Smooth muscle cell (in vitro differentiated cells): ENCODE measurements at regions not wholly inside any gene's neighbourhood (a gene's known extent, or its start where the extent isn't known, plus 50 kb on each side); places are given as distances from the start of the nearest gene placed in this dataset.

Experiments used
- DNase-seq: peaks from one replicate; lab custom pipeline; 2025; ENCODE audit not compliant: unreplicated experiment; lab: John Stamatoyannopoulos, UW
- H2AFZ ChIP-seq: fragments of 200-600 bp; sonication (generic); 2 replicates; pipeline ENCODE4 v1.6.0; 2016; ENCODE audit warnings: antibody characterized with exemption, low read depth, mild to moderate bottlenecking
- H3F3A ChIP-seq: fragments of 200-600 bp; sonication (generic); 2 replicates; pipeline ENCODE4 v1.6.0; 2017; ENCODE audit warnings: antibody characterized with exemption, low read depth
- H3K27ac ChIP-seq: fragments of 200-600 bp; sonication (generic); 2 replicates; pipeline ENCODE4 v1.5.1; 2016; ENCODE audit warnings: low read depth, mild to moderate bottlenecking
- H3K27me3 ChIP-seq: fragments of 200-600 bp; sonication (generic); 2 replicates; pipeline ENCODE4 v1.6.1; 2016; ENCODE audit warnings: low read depth, mild to moderate bottlenecking
- H3K36me3 ChIP-seq: fragments of 200-600 bp; sonication (generic); 2 replicates; pipeline ENCODE4 v1.5.1; 2016; ENCODE audit warnings: low read depth
- H3K4me1 ChIP-seq: fragments of 200-600 bp; sonication (generic); 2 replicates; pipeline ENCODE4 v1.5.1; 2016; ENCODE audit warnings: low read depth
- H3K4me2 ChIP-seq: fragments of 200-600 bp; sonication (generic); 2 replicates; pipeline ENCODE4 v1.6.0; 2016; ENCODE audit warnings: mild to moderate bottlenecking
- H3K4me3 ChIP-seq: fragments of 200-600 bp; sonication (generic); 2 replicates; pipeline ENCODE4 v1.5.1; 2016; ENCODE audit warnings: mild to moderate bottlenecking
- H3K79me2 ChIP-seq: fragments of 200-600 bp; sonication (generic); 2 replicates; pipeline ENCODE4 v1.6.0; 2016; ENCODE audit warnings: low read depth, mild to moderate bottlenecking
- H3K9ac ChIP-seq: fragments of 200-600 bp; sonication (generic); 2 replicates; pipeline ENCODE4 v1.6.0; 2016; ENCODE audit warnings: low read depth
- H3K9me3 ChIP-seq: fragments of 200-600 bp; sonication (generic); replicated peaks from 2 replicates; pipeline ENCODE4 v1.5.1; 2016; ENCODE audit warnings: low read depth
- H4K20me1 ChIP-seq: fragments of 200-600 bp; sonication (generic); 2 replicates; pipeline ENCODE4 v1.6.0; 2016; ENCODE audit warnings: low read depth
- CTCF ChIP-seq: fragments of 200-600 bp; sonication (generic); IDR thresholded peaks from 2 replicates; pipeline ENCODE4 v1.5.1; 2017; ENCODE audit warnings: borderline replicate concordance, mild to moderate bottlenecking, antibody characterized with exemption; ENCODE audit not compliant: insufficient read depth, poor library complexity, severe bottlenecking
- WGBS: methylation state at CpG from one replicate; pipeline ENCODE4 v1.1.7; 2016; ENCODE audit warnings: low lambda C conversion rate; 5-methylcytosine and 5-hydroxymethylcytosine counted together

- no peak overlapping the region for H3K9ac ChIP-seq
- WGBS, result 48% methylated on average over 1 of the region's 1 CpG
Measured at GRCh38 chr12:58263816-58264215, 322.4 kb downstream of the ATP23 start.

GRCh38 chr12:58268069-58268468, 326.7 kb downstream of the ATP23 start:
- H2AFZ ChIP-seq, result no peak overlapping the region
- H3K4me2 ChIP-seq, result no peak overlapping the region
- no peaks in the 10 kb centered on the region for H4K20me1 ChIP-seq
- no peaks in the 10 kb centered on the region for H3F3A ChIP-seq
- no peak for DNase-seq
- H3K36me3 ChIP-seq, result no peaks in the 10 kb centered on the region
- no peak for TF ChIP-seq CTCF
- no peaks in the 10 kb centered on the region for H3K4me1 ChIP-seq
- no peak overlapping the region for H3K4me3 ChIP-seq
- H3K9ac ChIP-seq, result no peak overlapping the region
- no peak overlapping the region for H3K27ac ChIP-seq
- no peaks in the 10 kb centered on the region for H3K79me2 ChIP-seq
- H3K9me3 ChIP-seq, result no peaks in the 10 kb centered on the region
- H3K27me3 ChIP-seq, result no peaks in the 10 kb centered on the region

More at GRCh38 chr12:58263816-58264215, 322.4 kb downstream of the ATP23 start:
- no peak overlapping the region for H3K27ac ChIP-seq
- H4K20me1 ChIP-seq, result no peaks in the 10 kb centered on the region
- no peaks in the 10 kb centered on the region for H3K4me1 ChIP-seq
- no peak for TF ChIP-seq CTCF
- no peak for DNase-seq
- H3K36me3 ChIP-seq, result no peaks in the 10 kb centered on the region
- H3F3A ChIP-seq, result no peaks in the 10 kb centered on the region
- no peaks in the 10 kb centered on the region for H3K9me3 ChIP-seq
- H3K79me2 ChIP-seq, result no peaks in the 10 kb centered on the region
- no peaks in the 10 kb centered on the region for H3K27me3 ChIP-seq
- no peak overlapping the region for H2AFZ ChIP-seq
- H3K4me3 ChIP-seq, result no peak overlapping the region
- no peak overlapping the region for H3K4me2 ChIP-seq

GRCh38 chr12:58269476-58269875, 328.1 kb downstream of the ATP23 start:
- H2AFZ ChIP-seq, result no peak overlapping the region
- no peaks in the 10 kb centered on the region for H3K27me3 ChIP-seq
- H3K27ac ChIP-seq, result no peak overlapping the region
- no peak overlapping the region for H3K9ac ChIP-seq
- H3K9me3 ChIP-seq, result no peaks in the 10 kb centered on the region
- no peaks in the 10 kb centered on the region for H3K36me3 ChIP-seq
- no peak for DNase-seq
- H3K4me2 ChIP-seq, result no peak overlapping the region
- WGBS, result 70% methylated on average over 2 of the region's 2 CpGs
- H3F3A ChIP-seq, result no peaks in the 10 kb centered on the region
- H3K4me3 ChIP-seq, result no peak overlapping the region
- no peak for TF ChIP-seq CTCF
- H3K4me1 ChIP-seq, result no peaks in the 10 kb centered on the region
- H4K20me1 ChIP-seq, result no peaks in the 10 kb centered on the region
- H3K79me2 ChIP-seq, result no peaks in the 10 kb centered on the region

GRCh38 chr12:58270966-58271705, 329.8 kb downstream of the ATP23 start:
- TF ChIP-seq CTCF, result no peak
- DNase-seq, result no peak
- no peak overlapping the region for H2AFZ ChIP-seq

More at GRCh38 chr12:58270966-58271705, 329.8 kb downstream of the ATP23 start:
- H3K27ac ChIP-seq, result no peak overlapping the region
- no peak overlapping the region for H3K4me3 ChIP-seq
- H3K9me3 ChIP-seq, result no peaks in the 10 kb centered on the region
- H3K9ac ChIP-seq, result no peak overlapping the region
- WGBS, result 81% methylated on average over 6 of the region's 6 CpGs
- H3K36me3 ChIP-seq, result no peaks in the 10 kb centered on the region
- H3K4me2 ChIP-seq, result no peak overlapping the region
- H3K4me1 ChIP-seq, result no peaks in the 10 kb centered on the region
- H3F3A ChIP-seq, result no peaks in the 10 kb centered on the region
- H3K27me3 ChIP-seq, result no peaks in the 10 kb centered on the region
- no peaks in the 10 kb centered on the region for H3K79me2 ChIP-seq
- H4K20me1 ChIP-seq, result no peaks in the 10 kb centered on the region
